HG02759 (cell line): ENCODE measurements at regions not wholly inside any gene's neighbourhood (a gene's known extent, or its start where the extent isn't known, plus 50 kb on each side); places are given as distances from the start of the nearest gene placed in this dataset.

Source experiments
- ATAC-seq: cut with Tn5 transposase; IDR thresholded peaks from one replicate; pipeline ENCODE4 v1.9.1; 2021; ENCODE audit warnings: mild to moderate bottlenecking, moderate library complexity; ENCODE audit not compliant: unreplicated experiment

GRCh38 chr9:90420768-90421513 lies 221.7 kb downstream of the DIRAS2 start:
- no peak for ATAC-seq

GRCh38 chr9:90421786-90422185 lies 220.8 kb downstream of the DIRAS2 start:
- ATAC-seq: no peak

GRCh38 chr9:90423661-90424193 lies 218.9 kb downstream of the DIRAS2 start:
- ATAC-seq: no peak

- ATAC-seq: no peak
Observed at GRCh38 chr9:90428517-90428916, 214.1 kb downstream of the DIRAS2 start.

- no peak for ATAC-seq
Observed at GRCh38 chr9:90432951-90433350, 209.7 kb downstream of the DIRAS2 start.

- no peak for ATAC-seq
Observed at GRCh38 chr9:90433398-90433941, 209.2 kb downstream of the DIRAS2 start.

GRCh38 chr9:90441814-90442213 lies 200.8 kb downstream of the DIRAS2 start:
- no peak for ATAC-seq

GRCh38 chr9:90442723-90443122 lies 199.9 kb downstream of the DIRAS2 start:
- no peak for ATAC-seq

- ATAC-seq: no peak
Observed at GRCh38 chr9:90444609-90445204, 197.9 kb downstream of the DIRAS2 start.

- no peak for ATAC-seq
Observed at GRCh38 chr9:90445391-90445790, 197.2 kb downstream of the DIRAS2 start.

- ATAC-seq: no peak
Observed at GRCh38 chr9:90446200-90446948, 196.2 kb downstream of the DIRAS2 start.

GRCh38 chr9:90447773-90448172 lies 194.9 kb downstream of the DIRAS2 start:
- no peak for ATAC-seq

GRCh38 chr9:90449213-90449925 lies 193.3 kb downstream of the DIRAS2 start:
- ATAC-seq: no peak

- ATAC-seq: no peak
Observed at GRCh38 chr9:90451804-90452203, 190.8 kb downstream of the DIRAS2 start.

GRCh38 chr9:90455316-90455715 lies 187.3 kb downstream of the DIRAS2 start:
- ATAC-seq: no peak

- ATAC-seq: no peak
Observed at GRCh38 chr9:90457386-90458190, 185.0 kb downstream of the DIRAS2 start.

GRCh38 chr9:90458485-90458884 lies 184.1 kb downstream of the DIRAS2 start:
- no peak for ATAC-seq

- ATAC-seq: peak; percentile 77
Observed at GRCh38 chr9:90459321-90459720, 183.3 kb downstream of the DIRAS2 start.

- no peak for ATAC-seq
Observed at GRCh38 chr9:90460220-90460619, 182.4 kb downstream of the DIRAS2 start.

GRCh38 chr9:90464978-90465377 lies 177.6 kb downstream of the DIRAS2 start:
- no peak for ATAC-seq
